ENCODE measurements at regions not wholly inside any gene's neighbourhood (a gene's known extent, or its start where the extent isn't known, plus 50 kb on each side); places are given as distances from the start of the nearest gene placed in this dataset.

DNA sequence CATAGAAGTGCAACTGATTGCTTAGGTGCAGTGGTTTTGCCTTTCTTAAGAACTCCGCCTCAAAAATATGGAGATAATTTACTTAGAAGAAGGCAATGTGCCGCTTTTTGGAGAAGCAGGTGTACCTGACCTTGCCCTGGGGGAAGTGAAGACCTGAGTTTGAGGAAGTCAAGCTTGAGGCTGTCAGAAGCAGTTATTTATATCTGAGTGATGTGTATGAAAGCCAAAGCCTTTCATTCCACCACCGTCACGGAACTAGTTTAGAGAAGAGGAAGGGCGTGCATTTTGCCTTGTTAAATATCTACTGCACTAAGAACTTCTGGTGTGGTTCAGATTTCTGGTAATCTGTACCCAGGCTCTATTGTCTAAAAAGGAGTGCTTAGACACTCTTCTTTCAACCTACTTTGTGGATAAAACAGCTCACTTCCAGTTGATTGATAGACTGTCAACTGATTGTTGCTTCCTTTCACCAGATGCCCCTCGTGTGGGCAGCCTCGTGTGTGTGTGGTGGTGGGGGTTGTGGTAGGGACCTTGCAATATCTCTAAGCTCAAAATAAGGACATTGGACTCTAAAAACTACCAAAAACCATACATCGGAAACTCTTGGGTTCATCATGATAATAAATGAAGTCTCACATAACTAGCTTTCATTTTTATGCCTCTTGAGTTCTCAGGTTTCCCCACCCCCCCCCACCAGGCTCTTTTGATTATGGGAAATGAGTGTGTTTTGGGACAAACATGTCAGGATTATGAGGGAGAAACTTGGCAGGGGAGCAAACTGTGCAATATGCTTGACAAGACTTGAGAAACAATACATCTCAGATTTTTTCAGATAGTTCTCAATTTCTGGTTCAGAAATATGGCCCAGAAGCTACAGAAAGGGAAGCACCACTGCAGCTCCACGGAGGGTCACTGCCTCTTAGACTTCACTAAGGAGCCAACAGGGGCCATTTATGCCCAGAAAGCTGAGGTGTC, 78.6 kb downstream of the ARF6 start:
- no peak for DNase-seq

DNA sequence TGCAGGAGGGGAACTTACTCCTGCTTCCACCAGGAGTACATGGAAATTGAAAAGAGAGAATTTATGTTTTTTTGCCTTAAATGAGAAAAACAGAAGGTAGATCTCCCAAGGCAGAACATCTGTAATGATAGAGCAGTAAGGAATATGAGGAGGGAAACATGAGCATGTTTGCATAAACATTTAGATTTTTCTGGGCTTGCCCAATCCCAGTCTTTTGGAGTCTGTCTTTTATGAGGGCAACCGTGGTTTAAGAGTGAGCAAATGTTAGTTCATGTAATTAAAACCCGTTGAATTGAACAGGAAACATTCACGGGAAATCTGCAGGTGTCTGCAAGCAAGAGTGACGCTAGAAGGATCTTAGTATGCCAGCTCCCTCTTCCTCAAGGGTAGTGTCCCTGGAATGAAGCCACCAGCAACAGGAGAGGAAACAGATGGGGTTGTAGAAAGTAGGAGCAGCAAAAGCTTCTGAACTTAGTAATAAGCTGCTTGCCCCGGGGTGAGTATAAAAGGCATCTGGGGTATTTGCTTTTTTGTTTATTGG, 79.3 kb downstream of the ARF6 start:
- DNase-seq, result peak; percentile 69

DNA sequence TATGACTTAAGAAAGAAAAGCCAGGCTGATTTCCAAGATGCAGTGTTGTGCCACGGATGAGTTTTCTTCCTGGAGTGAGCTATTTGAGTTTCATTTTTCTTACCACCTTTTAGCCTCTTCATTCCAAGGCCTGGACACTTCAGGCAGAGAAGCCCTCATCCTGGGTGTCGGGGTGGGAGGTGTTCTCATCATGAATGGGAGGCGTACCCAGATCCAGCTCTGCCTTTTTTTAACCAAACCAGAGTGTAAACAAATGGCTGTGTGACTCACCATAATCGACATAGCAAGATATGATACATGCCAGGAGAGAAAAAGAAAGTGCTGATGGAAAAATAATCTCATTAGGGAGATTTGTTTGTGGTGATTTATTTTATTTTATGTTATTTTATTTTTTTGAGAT, 79.9 kb downstream of the ARF6 start:
- DNase-seq, result no peak

DNA sequence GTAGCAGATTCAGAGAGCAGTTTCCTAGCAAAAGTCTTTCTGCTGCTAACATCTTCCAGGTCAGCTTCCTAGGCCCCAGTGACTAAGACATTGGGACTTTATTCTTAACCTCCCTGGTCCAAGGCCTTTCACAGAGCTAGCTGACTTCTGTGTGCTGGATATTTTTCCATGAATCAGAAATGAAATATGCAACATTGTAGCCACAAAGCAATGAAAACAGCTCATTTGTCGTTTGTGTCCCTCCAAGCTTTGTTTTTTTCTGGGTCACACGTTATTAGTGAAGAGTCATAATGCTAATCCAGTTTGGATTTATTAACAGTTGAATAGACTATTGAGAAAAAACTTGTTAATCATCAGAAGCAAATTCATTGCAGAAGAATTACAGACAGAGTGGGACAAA, 82.4 kb downstream of the ARF6 start:
- DNase-seq, result no peak

DNA sequence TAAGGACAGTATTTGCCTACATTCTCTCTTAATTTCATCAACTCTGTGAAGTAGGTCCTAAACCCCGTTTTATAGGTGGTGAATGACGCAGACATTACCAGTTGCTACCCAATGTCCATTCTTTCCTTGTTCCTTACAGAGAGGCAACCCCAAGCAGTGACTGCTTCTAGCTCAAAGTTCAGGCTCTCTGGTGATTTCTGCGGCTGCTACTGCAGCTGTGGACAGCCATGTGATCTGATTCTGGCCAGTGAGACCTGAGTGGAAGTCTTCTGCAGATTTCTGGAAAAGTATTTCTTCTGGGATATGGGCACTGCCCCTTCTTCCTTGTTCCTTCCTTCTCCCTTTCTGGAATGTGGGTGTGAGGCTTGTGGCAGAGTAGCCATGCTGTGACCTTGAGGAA, 82.9 kb downstream of the ARF6 start:
- DNase-seq, result no peak

DNA sequence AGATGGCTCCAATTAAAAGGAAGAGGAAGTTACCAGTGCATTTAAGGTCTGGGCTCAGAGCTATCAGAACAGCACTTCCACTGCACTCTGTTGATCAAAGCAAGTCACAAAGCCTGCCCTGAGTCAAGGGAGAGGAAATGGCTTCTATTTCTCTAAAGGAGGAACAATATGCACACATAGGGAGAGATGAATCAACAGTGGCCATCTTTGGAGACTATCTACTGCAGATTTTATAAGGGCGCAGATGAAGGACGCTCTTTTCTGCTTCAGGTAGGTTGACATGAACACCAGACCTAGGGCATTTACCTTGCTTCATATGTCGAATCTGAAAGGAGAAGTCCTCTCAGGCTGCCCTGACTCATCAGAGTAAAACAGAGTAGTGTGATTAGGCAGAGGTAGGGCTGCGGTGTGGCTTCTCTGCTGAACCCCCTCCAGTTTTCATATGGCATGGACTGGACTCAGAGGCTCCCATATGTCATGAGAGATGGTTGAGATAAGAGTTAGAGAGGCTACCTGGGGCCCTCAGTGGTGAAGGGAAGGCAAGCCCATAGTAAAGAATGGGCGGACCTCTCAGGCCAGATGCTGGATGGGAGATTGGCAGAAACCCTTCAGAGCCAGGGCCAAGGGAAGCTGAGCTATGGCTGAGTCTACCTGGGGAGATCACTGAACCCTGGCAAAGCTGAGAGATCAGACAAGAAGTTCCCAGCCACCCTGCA, 84.4 kb downstream of the ARF6 start:
- DNase-seq, result no peak

DNA sequence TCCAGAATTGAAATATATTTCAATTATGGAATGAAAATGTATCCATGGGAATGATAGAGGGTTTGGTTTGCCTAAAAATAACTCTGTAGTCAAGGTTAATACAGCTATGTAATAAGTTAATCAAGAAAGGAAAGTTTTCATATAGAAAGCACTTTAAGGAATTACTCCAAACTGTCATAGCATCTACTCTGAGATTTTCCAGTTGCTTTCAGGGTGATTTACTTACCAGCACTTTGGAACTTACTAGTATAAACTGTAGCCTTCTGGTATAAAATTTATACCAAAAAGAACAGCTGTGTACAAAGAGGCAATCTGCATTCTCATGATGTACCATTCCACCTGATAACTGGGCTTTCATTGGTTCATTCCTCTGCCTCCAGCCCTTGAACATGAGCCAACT, 87.1 kb downstream of the ARF6 start:
- DNase-seq, result no peak

DNA sequence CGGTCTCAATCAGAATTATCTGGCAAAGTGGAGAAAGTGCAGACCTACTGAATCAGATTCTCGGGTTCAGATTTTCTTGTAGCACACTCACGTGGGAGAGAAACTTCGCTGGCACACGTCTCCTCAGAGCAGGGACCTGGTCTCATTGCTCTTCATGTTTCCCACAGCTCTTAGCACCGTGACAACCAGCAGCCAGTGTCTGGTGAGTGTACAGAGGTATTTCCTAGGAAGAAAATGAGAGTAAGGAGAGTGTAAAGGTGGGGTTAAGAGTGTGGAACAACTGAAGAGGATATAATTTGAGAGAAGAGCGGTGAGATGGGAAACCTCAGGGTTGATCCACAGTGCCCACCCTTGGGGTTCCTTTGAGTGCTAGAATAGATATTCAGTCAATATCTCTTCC, 89.2 kb downstream of the ARF6 start:
- no peak for DNase-seq

DNA sequence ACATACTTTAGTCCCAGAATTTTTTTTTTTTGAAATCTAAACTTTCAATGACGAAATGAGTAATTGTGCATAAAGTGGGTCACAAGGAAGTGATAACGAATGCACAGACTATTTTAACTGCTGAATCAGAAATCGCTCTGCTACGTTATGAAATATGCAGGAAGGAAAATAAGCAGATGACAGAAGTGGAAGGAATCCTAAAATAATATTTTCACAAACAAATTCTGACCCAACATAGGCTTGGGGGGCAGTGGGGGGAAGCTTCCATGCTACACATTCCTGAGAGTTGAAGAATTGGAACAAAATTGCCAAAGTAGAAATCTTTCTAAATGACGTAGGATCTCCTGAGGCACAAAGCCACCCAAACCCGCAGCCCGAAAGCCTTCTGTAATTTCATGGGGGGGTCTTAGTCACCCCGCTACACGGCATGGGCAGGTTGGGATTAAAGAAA, 89.6 kb downstream of the ARF6 start:
- no peak for DNase-seq

DNA sequence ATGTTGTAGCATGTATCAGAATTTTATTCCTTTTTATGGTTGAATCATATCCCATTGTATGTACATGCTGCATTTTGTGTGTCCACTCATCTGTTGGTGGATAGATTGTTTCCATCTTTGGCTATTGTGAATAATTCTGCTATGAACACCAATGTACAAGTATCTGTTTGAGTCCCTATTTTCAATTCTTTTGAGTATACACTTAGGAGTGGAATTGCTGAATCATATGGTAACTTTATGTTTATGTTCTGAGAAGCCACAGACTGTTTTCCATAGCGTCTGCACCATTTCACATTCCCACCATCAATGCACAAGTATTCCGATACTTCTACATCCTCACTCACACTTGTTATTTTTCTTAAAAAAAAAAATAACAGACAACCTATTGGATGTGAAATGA, 91.5 kb downstream of the ARF6 start:
- DNase-seq, result no peak

DNA sequence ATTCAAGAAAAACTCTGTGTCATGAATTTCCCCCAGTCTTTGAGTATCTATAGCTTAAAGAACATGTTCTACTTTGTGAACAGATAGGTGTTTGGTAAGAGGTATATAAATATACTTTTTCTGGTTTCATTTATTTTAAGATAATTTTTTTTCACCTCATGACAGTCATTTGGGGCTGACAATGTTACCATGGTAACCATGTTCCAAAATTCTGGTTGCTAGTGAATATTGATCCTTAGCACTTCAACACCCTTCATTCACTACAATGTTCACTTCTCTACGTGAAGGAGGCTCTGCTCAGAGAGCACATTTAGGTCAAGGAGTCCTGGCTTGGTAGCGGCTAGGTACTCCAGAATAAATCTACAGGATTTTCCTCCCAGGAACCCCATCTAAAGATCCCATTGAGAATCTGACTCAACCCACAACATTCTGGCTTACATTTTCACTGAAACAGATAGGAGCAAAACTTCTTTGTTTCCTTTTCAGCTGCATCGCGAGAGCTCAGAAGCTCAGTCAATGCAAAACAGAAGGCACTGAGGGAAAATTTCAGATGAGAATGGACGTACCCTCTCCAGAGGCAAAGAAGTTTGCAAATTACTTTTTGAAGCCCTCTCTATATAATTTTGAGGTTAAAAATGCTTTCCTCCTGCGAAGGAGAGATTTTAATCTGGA, 93.6 kb downstream of the ARF6 start:
- no peak for DNase-seq

DNA sequence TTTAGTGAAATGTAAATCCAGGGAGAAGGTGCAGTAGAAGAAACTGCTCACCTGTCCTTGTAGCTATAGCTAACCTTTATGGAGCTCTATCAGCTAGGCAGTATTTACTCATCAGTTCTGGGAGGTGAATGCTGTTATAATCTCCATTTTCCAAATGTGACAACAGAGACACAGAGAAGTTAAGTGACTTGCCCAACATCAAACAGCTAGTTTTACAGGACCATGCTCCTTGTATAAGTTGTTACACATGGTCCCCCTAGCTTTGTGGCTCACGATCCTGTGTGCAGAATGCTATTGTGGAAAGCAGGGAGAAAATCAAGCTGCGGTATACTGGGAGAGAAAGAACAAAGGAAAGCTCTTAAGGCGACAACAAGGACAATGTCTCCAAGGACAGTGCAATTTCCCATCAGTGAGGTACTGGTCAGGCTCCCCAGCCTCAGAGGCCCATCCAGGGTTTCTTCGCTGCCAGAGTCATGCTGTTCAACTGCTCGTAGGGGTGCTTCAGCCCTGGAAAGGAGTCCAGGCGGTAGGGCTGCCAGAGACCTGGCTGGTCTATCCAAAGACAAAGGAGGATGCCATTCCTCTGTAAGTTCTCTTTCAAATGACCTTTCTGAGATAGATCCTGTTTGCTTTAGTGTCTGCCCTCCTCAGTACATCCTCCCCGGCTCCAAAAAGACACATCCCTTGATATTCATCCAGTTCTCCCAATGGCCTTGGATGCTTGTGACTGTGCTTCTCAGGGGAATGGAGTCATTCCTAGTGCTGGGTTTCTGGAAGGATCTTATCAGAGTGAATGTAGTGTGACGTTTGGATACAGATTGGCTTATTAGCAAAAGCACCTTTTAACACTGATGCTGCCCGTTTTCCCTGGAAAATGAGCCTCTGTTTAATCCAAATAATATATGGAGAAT, 95.5 kb downstream of the ARF6 start:
- DNase-seq, result no peak

DNA sequence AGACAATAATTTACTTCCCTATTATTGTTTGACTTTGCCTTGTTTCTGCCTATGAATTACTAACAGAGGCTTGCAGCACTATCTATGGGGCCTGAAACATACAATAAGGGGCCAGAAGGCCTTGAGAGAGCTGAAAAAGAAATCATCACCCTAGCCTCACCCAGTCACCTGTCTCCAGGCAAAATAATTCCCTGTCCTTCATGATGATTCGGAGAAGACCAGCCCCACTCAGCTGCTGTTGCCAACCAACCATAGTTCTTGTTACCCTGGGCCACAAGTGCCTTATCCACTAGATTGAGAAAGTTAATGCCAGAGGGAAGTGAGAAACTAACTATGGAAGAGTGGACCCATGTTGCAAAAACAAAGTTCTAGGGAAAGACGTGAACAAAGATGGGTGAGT, 97.1 kb downstream of the ARF6 start:
- no peak for DNase-seq

DNA sequence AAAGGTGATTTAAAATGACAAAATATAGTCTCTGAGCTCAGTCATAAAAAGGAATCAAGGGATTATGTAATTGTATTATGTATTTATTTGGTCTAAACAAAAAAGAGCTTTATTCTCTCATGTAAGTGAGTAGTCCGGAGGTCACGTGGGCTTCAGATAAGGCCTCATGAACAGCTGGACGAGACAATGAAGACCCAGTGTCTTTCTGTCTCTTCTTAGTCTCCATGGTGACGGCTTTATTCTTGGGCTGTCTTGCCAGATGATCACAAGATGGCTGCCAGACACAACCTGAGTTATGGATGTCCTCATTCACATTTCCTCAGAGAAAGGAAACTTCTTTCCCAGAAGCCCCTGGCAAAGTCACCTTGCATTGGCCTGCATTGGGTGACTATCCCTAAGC, 98.6 kb downstream of the ARF6 start:
- peak; percentile 71 for DNase-seq

DNA sequence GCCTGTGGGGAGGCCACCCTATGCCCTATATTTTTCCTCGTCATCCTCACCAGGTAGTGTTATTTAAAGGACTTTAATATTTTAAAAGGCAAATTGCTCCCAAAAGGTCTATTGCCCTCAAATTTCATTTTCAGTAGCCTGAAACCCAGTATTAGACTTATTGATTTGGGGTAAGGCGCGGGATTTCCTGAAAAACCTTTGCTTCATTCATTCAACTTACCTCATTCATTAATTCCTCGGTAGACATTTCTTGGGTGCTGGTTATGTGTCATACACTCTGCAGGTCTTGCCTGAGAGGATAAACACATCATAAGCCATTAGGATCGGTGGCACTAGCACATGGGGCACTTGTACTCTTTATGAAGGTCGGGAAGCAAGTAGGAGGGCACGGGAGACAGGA, 99.2 kb downstream of the ARF6 start:
- no peak for DNase-seq

DNA sequence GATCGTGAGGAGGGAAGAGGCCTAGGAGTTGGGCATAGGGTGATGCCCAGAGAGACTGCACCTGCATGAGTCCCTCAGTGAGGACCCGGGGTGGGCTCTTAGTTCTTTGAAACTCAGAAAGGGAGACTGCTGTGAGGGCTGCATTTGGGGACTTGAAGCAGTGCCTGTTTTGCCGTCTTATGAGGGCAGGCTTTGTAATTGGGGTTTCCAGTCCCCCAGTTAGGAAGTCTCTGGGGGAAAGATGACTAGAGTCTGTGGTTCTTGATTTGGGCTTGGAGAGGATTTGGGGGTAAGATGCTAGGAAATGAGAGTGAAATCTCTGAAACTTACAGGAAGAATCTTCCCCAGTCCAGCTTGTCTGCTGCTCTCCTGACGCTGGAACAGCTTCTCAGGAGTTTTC, 99.6 kb downstream of the ARF6 start:
- no peak for DNase-seq

DNA sequence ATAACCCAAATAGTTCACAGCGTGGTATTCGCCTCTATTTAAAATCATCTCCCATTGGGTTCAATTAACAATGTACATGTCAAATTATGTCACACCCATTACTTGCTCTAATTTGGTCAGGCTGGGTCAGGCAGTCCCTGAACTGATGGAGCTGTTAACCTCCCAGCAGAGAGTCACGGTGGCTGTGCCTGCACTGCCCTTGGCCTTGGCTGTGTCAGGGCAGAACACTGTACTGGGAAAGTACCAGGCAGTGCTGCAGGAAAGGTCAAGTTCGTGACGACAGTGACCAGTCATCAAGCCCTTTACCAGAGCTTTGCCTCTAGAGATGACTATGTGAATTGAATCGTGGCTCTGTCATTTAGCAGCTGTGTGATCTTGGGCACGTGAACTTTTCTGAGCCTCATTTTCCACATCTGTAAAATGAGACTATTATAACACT, 100.0 kb downstream of the ARF6 start:
- DNase-seq, result no peak

DNA sequence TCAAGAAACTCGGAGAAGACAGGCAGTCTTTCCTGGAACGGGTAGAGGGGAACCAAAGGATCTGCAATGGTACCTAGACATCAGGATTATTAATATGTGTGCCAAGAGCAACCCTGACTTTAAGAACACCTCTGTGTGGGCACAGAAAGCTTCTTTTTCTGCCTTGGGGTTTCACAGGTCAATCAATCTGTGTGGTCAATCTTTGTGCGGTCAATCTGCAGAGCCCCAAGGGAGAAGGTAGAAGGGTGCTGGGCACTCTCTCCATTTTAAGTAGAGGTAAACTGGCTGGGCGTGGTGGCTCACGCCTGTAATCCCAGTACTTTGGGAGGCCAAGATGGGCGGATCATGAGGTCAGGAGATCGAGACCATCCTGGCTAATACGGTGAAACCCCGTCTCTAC, 100.7 kb downstream of the ARF6 start:
- DNase-seq, result no peak

DNA sequence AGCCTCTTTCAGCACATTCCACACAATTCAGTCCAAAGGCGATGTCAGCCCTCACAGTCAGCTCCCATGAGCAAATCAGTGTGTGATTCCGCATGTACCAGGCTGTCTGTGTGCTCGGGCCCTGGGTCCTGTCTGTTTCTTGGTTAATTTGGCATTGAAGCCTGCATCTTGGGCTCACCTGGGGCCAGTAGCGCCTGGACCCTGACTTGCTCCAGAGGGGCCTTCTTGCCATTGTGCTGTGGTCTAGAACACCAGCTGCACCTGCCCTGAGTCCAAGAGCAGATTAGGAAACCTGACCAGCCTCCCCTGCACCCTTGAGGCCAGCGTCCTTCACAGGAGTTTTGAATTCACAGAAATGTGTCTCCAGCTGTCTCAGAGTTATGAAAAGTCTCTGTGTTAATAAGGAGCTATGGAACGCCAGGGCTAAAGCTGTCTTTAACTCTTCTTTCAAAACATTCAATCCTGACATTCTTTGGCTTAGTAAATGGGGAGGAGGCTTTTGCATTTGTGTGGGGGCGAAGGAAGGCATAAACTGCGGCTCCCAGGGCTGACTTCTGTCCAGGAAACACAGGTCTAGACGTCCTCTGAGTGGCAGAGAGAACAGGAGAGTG, 102.2 kb downstream of the ARF6 start:
- peak; percentile 19 for DNase-seq

DNA sequence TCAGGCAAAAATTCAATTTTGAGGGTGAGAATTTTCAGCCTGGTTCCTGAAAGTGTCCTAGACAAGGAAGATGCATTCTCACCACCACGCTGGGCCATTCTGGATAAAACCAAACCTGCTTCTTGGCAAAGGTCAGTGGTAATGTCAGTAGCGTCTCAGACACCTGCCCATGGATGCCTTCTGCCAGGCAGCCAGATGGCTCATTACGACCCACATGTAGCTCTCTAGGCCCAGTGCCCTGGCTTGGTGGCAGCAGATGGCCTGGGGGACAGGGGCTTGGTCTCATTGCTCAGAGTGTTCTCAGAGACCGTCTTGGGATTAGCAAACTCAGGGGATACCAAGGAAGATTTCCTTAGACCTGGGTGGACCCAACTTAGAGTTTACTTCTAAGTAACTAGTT, 105.1 kb downstream of the ARF6 start:
- DNase-seq, result peak; percentile 90

DNA sequence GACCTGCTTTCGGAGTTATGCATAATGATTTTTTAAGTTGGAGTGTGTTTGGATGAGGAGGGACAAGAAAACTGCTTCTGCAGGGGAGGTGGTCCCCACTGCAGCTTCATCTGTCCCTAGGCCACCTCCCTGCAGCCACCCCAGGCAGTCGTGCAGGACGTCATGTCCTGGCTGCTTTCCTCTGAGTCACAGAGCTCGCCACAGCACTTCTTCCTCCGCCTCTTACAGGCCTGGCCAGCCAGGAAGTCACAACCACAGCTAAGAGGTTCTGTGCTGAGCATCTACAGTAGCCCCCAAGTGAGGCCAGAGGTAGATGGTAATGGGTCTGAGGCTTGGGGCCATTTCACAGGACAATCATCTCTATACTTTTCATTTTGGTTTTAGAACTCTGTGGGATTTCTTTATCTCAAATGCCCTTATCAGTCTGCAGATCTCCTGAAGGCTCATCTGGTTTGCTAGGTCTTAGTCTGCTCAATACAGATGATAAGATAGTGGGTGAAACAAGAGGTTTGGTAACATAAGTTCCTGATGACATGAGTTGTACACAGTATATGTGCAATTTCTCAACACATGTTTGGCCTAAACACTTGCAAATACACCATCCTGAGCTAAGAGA, 106.4 kb downstream of the ARF6 start:
- DNase-seq, result no peak
